GM21737 (cell line): ENCODE measurements at regions not wholly inside any gene's neighbourhood (a gene's known extent, or its start where the extent isn't known, plus 50 kb on each side); places are given as distances from the start of the nearest gene placed in this dataset.

Experiments
- ATAC-seq: cut with Tn5 transposase; IDR thresholded peaks from one replicate; pipeline ENCODE4 v1.9.1; 2021; ENCODE audit warnings: mild to moderate bottlenecking, moderate library complexity; ENCODE audit not compliant: unreplicated experiment

GRCh38 chr12:124418791-124419190, 123.9 kb downstream of the RFLNA start:
- ATAC-seq = no peak

DNA sequence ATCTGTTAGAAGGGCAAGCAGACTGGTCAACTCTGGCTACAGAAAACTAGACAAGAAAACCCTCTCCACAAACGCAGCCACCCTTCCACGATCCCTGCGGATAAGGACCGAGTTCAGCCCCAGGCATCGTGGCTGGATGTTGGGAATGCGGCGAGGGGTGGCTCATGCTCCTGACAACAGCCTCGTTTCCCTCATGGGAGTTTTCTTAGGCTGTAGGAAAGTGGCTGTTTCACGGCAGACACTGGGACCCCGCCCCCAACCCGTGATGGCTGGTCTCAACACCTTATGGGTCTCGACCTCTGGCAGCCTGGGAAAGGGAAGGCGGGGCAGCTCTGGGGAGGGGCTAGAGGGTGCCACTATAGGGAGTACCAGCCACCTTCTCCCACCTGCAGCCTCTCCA, 123.3 kb downstream of the RFLNA start:
- ATAC-seq = no peak

DNA sequence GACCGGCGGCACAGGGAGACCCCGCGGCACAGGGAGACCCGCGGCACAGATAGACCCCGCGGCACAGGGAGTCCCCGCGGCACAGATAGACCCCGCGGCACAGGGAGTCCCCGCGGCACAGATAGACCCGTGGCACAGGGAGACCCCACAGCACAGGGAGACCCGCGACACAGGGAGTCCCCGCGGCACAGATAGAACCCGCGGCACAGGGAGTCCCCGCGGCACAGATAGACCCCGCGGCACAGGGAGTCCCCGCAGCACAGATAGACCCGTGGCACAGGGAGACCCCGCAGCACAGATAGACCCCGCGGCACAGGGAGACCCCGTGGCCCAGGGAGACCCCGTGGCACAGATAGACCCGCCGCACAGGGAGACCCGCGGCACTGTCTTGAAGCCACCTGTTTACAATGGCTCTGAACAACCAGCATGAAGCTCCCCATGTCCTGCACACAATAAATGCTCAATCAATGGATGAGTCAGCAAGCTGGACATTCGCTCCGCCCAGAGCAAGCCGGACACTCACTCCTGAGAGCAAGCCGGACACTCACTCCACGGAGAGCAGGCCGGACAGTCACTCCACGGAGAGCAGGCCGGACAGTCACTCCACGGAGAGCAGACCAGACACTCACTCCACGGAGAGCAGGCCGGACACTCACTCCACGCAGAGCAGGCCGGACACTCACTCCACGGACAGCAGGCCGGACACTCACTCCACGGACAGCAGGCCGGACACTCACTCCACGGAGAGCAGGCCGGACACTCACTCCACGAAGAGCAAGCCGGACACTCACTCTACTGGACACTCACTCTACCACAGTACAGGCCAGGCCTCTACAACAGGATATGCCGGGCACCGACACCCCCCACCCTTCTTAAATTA, 121.9 kb downstream of the RFLNA start:
- no peak for ATAC-seq

- ATAC-seq = no peak
Observed at GRCh38 chr12:124415064-124415463, 120.2 kb downstream of the RFLNA start.

DNA sequence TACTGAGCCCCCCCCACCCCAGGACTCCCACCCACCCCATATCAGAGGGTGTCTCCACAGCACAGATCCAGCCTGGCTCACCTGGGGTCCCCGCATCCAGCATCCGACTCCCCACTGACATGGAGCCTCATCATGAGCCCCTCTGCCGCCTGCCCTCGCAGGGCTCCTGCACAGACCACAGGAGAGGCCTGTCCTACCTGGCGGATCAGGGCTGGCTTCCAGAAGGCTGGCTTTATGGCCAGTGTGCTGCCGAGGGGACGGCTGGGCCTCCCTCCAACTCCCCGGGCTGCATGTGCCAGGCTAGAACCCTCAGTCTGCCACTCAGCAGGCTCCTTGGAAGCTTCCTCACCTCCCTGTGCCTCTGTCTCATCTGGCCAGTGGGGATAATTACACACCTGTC, 119.0 kb downstream of the RFLNA start:
- no peak for ATAC-seq

DNA sequence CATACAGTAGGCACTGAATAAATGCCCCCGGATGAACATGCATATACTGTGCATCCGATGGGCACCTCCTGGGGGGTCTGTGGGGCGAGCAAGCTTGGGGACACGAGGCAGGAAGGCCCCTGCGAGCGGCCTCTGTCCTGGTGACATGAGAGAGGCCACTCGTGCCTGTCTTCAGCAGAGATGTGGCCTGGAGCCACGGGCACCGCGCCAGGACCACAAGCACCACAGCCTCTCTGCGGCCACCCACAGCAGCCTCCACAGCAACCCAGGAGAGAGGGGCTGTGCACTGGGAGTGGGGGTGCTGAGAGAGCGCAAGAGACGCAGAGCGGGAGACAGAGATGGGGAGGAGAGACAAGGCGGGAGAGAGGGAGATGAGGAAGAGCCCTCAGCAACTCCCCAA, 118.5 kb downstream of the RFLNA start:
- ATAC-seq = no peak

GRCh38 chr12:124412646-124413015, 117.7 kb downstream of the RFLNA start:
- no peak for ATAC-seq

DNA sequence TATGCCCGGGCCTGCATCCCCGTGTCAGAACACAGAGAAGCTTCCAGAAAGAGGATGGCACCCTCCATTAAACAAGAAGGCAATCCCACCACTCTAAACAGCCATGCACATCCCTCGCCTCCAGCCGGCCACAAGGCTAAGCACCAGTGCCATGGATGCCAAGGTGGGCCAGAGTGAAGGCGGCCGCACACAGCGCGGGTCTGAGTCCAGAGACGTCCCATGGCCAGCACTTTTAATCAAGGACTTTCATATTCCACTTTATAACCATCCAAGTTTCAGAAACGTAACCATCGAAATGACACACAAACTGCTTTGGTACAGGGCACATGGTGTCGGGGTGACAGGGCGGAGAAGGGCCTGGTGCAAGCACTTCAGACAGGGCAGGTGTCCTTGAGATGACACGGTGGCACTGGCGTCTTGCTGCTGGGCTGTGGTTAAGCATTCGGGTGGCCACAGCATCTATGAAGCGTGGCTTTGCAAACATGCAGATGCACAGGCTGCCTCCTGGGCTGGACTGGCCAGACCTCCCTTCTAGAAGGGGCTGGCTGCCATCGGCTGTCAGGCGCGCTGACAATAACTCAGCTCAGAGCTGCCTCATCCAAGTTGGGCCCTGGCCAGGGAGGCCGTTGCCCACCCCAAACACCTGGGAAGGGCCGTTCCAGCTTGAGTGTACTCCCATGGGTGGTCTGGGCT, 117.2 kb downstream of the RFLNA start:
- ATAC-seq = no peak

DNA sequence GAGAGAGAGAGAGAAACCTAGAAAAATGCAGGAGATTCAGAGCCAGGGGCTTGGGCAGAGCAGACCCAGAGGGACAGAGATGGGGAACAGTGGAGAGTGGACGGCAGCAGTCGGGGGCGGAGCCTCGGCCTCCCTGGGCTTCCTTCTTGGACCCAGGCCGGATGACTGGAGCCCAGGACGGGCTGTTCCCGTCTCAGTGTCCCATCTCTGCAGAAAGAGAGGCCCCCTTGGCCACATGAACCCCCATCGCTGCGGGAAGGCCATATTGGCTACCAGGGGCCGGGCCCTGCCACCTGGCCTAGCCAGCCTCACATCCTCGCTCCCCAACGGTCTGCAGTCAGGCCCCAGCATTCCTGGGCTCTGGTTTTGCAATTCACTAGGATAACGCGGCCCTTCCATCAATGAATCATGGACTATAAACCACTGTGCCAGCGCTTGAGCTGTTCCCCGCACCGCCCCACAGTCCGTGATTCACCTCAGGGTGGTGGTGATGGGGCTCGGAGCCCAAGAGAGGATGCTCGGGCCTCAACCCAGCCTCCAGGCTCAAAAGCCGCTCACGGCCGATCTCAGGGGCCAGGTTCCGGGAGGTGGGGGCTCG, 116.5 kb downstream of the RFLNA start:
- no peak for ATAC-seq

- ATAC-seq = no peak
Observed at GRCh38 chr12:124410354-124411175, 115.7 kb downstream of the RFLNA start.

- no peak for ATAC-seq
Observed at GRCh38 chr12:124408822-124409517, 114.1 kb downstream of the RFLNA start.

- ATAC-seq = no peak
Observed at GRCh38 chr12:124407074-124407473, 112.2 kb downstream of the RFLNA start.

DNA sequence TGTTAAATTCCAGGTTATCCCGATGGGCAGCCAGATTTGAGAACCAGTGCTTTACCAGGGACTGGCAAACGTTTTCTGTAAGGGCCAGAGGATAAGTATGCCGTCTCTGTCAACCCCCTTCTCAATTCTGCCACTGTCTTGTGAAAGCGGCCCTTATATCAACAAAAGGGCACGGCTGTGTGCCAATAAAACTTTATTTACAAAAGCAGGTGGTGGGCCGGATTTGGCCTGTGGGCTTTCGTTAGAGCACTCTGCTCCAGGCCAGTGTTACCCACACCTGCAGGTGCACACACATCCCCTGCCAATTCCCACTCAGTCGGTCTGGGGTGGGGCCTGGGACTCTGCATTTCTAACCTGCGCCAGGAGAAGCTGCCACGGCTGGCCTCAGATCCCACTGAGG, 111.2 kb downstream of the RFLNA start:
- no peak for ATAC-seq

- ATAC-seq = no peak
Observed at GRCh38 chr12:124405592-124405991, 110.7 kb downstream of the RFLNA start.

DNA sequence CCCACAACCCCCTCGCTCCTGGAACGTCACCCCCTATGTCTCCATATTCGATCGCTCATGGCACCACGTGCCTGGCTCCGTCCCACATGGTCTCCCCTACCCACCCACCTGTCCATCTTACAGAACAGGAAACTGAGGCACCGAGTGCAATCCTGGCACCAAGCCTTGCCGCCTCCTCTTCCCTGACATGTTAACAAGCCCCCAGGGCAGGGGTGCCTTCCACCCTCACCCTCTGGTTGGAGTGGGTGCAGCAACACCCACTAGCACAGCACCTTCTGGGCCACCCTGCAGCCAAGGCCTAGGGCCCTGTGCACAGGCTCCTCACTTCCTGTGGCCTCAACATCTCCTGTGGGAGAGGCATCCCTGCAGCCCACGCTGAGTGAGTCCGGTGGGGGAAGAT, 110.3 kb downstream of the RFLNA start:
- no peak for ATAC-seq

DNA sequence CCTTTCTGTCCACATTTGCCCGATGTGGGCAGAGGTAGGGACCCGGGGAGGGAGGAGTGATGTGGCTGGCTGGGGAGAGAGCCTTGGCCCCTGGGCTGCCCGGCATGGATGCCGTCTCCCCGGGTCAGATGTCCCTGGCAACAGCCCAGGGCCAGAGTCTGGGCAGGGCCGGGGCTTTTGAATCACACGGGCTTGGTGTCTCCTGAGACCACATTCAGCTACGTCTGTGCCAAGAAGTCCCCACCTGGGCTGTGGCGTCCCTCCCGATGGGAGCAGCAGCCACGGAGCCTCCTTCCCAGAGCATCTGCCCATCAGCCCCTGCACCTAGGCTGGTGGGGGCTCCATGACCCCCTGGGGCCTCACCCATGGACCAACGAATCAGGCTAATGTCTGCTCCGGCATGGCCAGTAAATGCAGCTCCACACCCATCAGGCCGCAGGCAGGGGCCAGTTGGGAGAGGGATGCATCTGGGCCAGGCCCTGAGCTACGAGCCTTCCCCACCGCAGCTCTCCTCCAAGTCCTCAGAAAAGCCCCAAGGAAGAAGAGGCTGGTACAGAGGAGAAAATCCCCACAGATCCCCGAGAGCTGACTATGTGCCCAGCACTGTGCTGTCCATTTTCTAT, 109.4 kb downstream of the RFLNA start:
- ATAC-seq = no peak

DNA sequence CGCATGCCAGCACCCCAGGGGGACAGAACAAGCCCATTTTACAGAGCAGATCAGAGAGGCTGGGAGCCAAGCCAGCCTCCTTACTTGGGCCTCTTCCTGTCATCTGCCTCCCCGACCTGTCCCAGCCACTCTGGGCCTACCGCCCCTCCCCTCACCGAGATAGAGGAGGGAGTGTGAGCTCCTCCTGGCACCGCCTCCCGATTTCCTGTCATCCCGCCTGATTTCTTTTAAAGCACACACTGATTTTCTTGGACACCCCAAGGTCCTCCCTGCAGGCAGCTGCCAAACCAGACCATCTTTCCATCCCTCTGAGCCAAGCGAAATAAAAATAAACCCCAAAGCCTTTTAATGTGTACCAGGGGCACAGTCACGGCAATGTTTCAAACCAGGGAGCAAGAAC, 108.4 kb downstream of the RFLNA start:
- no peak for ATAC-seq

GRCh38 chr12:124402248-124403066, 107.6 kb downstream of the RFLNA start:
- no peak for ATAC-seq

DNA sequence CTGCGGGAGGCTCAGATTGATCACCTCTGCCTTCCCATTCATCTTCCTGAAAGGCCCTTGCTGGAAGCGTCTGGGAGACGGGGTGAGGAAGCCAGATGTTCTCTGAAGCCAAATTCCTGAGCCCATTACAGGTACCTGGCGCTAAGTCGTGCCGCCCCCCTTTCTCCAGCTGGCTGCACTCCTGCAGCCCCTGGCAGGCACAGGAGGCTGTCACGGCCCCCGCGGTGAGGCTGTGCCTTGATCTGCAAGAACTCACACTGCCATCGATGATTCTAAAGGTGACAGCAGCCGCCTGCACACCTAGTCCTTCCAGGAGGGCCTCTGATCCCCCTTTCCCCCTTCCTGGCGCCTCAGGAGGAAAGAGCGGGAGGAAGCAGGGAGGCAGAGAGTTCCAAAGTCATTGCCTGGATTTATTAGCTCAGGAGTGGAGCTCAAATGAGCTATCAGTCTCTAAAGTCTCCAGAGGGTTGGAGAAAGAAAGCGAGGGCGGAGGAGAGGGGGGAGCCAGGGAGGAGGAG, 106.9 kb downstream of the RFLNA start:
- no peak for ATAC-seq
